PFSK-1 (cell line): ENCODE measurements at regions not wholly inside any gene's neighbourhood (a gene's known extent, or its start where the extent isn't known, plus 50 kb on each side); places are given as distances from the start of the nearest gene placed in this dataset.

ENCODE experiments used
- FOXP2 ChIP-seq: optimal IDR thresholded peaks from 2 replicates; pipeline ENCODE3; 2011; ENCODE audit warnings: borderline replicate concordance, control low read depth, inconsistent platforms; ENCODE audit not compliant: insufficient read depth; ENCODE audit errors: extremely low read length, extremely low read depth
- POLR2AphosphoS5 ChIP-seq: IDR thresholded peaks from 2 replicates; pipeline ENCODE4 v1.6.1; 2012; ENCODE audit warnings: low read depth, mild to moderate bottlenecking, control low read depth, low read length, moderate library complexity
- REST ChIP-seq, 2 experiments: IDR thresholded peaks; 2 replicates each; pipeline versions ENCODE4 v1.6.1 to v1.8.0; 2011 to 2012; ENCODE audit warnings: low read depth in 2 of 2, low read length in 2 of 2, control low read depth in 1 of 2, inconsistent platforms in 1 of 2, mild to moderate bottlenecking in 1 of 2, moderate library complexity in 1 of 2; ENCODE audit not compliant: insufficient read depth in 1 of 2
- SIN3A ChIP-seq: IDR thresholded peaks from 2 replicates; pipeline ENCODE4 v1.6.1; 2012; ENCODE audit warnings: mild to moderate bottlenecking, low read length, moderate library complexity, borderline replicate concordance; ENCODE audit not compliant: insufficient read depth
- TAF1 ChIP-seq: IDR thresholded peaks from 2 replicates; pipeline ENCODE4 v1.6.1; 2012; ENCODE audit warnings: low read length, control low read depth, borderline replicate concordance; ENCODE audit not compliant: insufficient read depth

GRCh38 chr12:126547905-126548304, 1482.7 kb downstream of the AACS start:
- TF ChIP-seq POLR2AphosphoS5 (no peak), TAF1 (no peak), REST (IDR thresholded peaks at IDR 0.05; ENCODE audit: insufficient read depth in 1 of 2, low read depth in 2 of 2, low read length in 2 of 2) (0 out of 4 replicates have a peak, but pooled peaks of 1 of the 2 experiments have one; percentile 22), SIN3A (no peak), FOXP2 (no peak)
